ENCODE measurements at regions not wholly inside any gene's neighbourhood (a gene's known extent, or its start where the extent isn't known, plus 50 kb on each side); places are given as distances from the start of the nearest gene placed in this dataset.
"Not testable (repeated sequence)": the region's sequence is repeated elsewhere in the genome, so short reads cannot be mapped to it uniquely, and the experiment has no call there.

- ATAC-seq (ENCODE audit: poor library complexity) (no peak), DNase-seq (no peak)
- intact Hi-C loops (cut with DNase I), result no loop called here
These were observed 50.8 kb upstream of the PCSK1 start for GRCh38 chr5:96483878-96484277.

DNA sequence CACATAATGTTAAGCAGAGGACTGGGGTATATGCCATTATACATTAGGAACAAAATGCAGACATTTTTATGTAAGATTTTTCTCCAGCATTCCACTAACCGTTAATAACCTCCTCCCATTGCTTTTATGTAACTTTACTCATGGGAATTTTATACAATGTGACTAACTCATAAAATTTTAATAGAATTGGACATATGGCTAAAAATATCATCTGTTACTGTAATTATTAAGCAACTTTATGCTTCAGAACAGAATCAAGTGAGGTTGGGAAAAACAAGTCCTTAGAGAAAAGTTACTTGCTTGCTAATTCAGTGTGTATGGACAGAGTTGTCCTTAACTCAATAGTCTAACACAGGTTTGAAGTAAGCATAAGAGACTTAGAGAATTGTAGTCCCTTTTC, 54.8 kb upstream of the PCSK1 start:
- no peak for ATAC-seq (ENCODE audit: poor library complexity)
- intact Hi-C loops (cut with DNase I), result no loop called here

DNA sequence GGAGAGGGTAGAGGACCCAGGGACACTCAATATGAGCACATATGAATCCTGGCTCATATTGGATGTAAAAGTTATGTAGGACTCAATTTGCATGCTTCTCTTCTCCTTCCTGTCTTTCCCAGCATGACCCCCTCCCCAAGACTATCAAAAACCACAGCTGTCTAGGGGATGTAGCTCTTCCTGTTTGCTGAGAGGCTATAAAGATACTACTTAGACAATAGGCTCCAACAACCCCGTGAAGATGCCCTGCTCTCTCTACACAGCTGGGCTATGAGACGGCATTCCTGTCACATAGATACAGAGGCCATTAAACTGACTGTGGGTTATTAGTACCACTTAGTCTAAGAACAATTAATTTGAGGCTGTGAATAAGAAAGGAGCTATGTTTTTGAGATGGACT, 56.5 kb upstream of the PCSK1 start:
- DNase-seq (no peak), ATAC-seq (ENCODE audit: poor library complexity) (no peak)
- intact Hi-C loops (cut with DNase I), result no loop called here

More for the DNA sequence above, 54.8 kb upstream of the PCSK1 start:
- no peak for DNase-seq

DNA sequence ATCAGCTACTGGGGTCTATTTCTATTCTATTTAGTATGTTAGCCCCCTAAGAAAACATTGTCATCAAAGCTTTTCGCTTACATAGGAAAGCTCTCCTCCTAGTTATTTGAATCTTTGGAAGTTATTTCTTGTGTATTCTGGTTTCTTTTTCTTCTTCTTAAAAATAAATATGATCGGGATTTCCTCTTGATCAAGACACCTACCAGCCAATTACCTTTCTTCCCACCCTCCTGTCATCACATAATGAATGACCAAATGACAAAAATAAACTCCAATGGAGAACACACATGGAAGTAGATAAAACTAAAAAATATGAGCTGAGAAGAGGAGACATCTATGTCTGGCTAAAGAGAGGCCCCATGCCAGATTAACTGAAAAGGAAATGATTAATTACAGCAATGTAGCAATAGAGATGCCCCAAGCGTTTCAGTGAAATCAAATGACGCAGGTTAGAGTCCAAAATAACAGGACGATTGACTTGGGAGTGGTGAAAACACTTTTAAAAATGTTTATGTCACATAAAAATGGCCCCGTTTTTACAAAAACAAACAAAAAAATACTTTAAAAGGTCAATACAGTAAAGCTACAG, 59.5 kb upstream of the PCSK1 start:
- ATAC-seq (ENCODE audit: poor library complexity), result no peak
- intact Hi-C loops (cut with DNase I), result no loop called here
- no peak for DNase-seq

GRCh38 chr5:96493219-96493790, 60.3 kb upstream of the PCSK1 start:
- ATAC-seq (ENCODE audit: poor library complexity), result no peak
- intact Hi-C loops (cut with DNase I), result no loop called here

GRCh38 chr5:96495412-96495811, 62.4 kb upstream of the PCSK1 start:
- intact Hi-C loops (cut with DNase I); ATAC-seq (ENCODE audit: poor library complexity); DNase-seq: not testable (repeated sequence)

More at GRCh38 chr5:96493219-96493790, 60.3 kb upstream of the PCSK1 start:
- DNase-seq, result no peak

DNA sequence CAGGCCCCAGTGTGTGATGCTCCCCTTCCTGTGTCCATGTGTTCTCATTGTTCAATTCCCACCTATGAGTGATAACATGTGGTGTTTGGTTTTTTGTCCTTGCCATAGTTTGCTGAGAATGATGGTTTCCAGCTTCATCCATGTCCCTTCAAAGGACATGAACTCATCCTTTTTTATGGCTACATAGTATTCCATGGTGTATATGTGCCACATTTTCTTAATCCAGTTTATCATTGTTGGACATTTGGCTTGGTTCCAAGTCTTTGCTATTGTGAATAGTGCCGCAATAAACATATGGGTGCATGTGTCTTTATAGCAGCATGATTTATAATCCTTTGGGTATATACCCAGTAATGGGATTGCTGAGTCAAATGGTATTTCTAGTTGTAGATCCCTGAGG, 64.0 kb upstream of the PCSK1 start:
- intact Hi-C loops (cut with DNase I); DNase-seq; ATAC-seq (ENCODE audit: poor library complexity): not testable (repeated sequence)

DNA sequence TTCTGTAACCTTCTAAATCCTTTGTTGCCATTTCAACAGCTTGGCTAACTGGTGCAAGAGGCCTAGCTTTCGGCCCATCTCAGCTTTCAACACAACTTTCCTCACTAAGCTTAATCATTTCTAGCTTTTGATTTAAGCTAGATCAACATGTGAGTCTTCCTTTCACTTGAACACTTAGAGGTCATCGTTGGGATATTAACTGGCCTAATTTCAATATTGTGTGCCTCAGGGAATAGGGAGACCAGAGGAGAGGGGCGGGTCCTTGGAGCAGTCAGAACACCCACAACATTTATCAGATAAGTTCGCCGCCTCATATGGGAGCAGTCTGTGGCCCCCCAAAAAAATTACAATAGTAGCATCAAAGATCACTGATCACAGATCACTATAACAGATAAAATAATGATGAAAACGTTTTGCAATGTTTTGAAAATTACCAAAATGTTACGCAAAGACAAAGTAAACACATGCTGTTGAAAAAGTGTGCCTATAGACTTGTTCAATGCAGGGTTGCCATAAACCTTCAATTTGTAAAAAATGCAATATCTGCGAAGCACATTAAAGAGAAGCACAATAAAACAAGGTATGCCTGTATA, 66.8 kb upstream of the PCSK1 start:
- intact Hi-C loops (cut with DNase I), result no loop called here
- ATAC-seq (ENCODE audit: poor library complexity) (no peak), DNase-seq (no peak)

DNA sequence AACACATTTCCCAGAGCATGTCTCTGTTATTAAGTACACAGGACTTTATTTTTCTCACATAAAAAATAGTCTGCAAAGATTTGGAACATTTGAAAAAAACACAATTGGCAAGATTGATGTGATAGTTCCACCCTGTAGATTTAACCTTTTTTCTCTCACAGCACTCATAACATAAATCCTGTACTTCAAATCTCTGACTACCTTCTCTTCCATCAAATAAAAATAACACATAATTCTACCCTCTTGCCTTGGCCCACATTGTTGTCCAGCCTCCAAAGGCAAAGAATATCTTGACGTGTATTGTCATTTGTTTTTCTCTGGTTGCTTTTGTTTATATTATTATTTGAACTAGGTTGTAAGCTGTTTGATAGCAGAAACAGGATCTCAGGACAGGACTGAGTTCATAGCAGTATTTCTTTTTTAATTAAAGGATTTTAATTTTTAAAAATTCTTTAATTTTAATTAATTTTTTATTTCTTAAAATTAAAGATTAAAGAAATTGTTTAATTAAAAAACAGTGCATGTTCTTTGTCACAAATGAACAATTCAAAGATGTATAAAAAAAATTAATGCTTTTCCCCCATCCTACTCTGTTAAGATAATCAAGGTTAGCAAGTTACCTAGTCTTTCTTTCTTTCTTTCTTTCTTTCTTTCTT, 69.1 kb upstream of the PCSK1 start:
- no peak for ATAC-seq (ENCODE audit: poor library complexity)
- no peak for DNase-seq
- intact Hi-C loops (cut with DNase I), result no loop called here

DNA sequence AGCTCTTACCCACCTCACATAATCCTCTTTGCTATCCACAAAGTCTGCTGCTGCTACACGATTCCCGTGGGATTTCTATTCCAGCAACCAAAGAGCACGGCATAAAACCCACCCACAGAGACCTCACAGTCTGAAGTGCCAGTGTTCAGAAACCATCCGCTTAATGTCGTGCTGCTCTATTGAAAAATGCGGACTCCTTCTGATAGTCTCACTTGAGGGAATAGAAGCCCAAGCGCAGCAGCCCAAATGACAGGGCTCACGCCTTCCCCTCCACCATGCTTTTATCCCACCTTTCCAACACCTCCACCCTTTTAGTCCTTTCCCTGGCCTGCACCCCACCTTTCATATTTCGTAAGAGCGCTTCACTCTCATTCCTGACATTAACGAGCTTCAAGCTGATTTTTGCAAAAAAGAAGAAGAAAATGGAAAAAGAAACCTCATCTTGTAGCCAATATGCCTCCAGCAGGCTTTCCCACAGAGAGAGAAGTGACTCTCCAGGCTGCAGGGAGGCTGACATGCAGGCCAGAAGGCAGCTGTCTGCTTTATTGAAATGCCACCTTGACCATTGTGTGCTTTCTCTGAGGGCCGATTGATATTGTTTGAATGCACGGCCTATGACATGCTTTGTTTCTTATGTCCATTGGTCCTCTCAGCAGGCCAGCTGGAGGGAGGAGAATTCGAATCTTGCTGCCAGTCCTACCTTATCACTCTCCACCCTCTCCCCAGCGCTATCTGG, 70.6 kb upstream of the PCSK1 start:
- intact Hi-C loops (cut with DNase I), result no loop called here
- no peak for ATAC-seq (ENCODE audit: poor library complexity)
- DNase-seq, result no peak

DNA sequence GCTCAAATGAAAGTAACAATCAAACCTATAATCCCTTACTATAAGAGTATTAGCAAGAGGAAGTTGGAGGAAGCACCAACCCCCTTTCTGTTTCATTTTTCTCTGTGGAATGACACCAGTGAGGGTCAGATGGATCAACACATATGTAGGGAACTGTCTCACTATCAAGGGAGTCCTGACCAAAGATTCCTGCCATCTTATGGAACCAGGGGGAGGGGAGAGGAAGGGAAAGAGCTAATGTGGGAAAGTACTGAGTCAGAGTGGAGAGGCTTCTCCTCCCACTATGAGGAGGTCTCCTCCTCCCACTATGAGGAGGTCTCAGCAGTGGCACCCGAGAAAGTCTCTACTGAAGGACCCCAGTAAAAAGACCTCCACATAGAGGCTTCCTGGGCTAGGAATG, 73.3 kb upstream of the PCSK1 start:
- DNase-seq, result no peak
- intact Hi-C loops (cut with DNase I), result no loop called here
- no peak for ATAC-seq (ENCODE audit: poor library complexity)

- no peak for ATAC-seq (ENCODE audit: poor library complexity)
- intact Hi-C loops (cut with DNase I), result no loop called here
- no peak for DNase-seq
These were observed 73.9 kb upstream of the PCSK1 start for GRCh38 chr5:96506866-96507527.

- DNase-seq (no peak), ATAC-seq (ENCODE audit: poor library complexity) (no peak)
- intact Hi-C loops (cut with DNase I), result no loop called here
These were observed 76.3 kb upstream of the PCSK1 start for GRCh38 chr5:96509316-96509715.

- DNase-seq (no peak), ATAC-seq (ENCODE audit: poor library complexity) (no peak)
- intact Hi-C loops (cut with DNase I), result no loop called here
These were observed 76.8 kb upstream of the PCSK1 start for GRCh38 chr5:96509721-96510350.

DNA sequence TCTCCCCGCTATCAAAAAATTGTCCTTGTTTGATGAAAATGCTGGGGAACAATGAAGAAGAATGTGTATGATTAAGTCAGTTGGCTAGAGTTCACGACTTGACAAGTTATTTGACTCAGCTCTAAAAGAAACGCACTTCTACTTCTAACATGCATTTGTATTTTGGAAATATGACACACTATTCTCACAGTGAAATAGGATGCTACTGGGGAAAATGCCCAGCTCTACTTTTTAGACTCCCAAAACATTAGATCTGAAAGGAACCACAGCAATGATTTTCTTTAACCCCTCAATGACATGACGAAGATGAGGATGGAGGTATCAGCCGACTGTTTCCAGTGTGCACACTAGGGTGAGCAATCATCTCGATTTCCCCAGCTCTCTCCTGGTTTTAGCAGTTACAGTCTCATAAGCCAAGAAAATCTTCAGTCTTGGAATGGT, 83.6 kb upstream of the PCSK1 start:
- DNase-seq (no peak), ATAC-seq (ENCODE audit: poor library complexity) (no peak)
- intact Hi-C loops (cut with DNase I), result no loop called here

DNA sequence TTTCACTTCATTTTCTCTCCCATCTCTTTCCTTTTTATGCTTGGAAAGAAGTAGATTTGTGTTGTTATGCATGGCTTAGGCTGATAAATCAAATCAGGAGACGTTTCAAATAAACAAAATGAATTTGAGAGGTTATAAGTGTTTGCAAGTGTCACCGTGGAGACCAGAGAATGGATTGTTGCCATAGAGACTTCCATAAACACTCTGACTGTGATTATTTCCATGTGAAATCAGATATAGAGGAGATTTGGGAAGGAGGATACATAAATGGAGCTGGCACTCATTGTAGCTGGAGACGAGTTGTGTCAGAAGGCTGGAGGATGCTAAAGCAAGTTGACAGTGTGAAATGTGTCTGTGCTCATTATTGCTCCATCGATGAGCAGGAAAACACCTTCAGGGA, 84.2 kb upstream of the PCSK1 start:
- DNase-seq (no peak), ATAC-seq (ENCODE audit: poor library complexity) (no peak)
- intact Hi-C loops (cut with DNase I), result no loop called here

GRCh38 chr5:96520345-96520744, 87.3 kb upstream of the PCSK1 start:
- intact Hi-C loops (cut with DNase I), result no loop called here
- DNase-seq (no peak), ATAC-seq (ENCODE audit: poor library complexity) (no peak)

- no peak for ATAC-seq (ENCODE audit: poor library complexity)
- DNase-seq, result no peak
- intact Hi-C loops (cut with DNase I), result no loop called here
These were observed 89.7 kb upstream of the PCSK1 start for GRCh38 chr5:96522635-96523355.

Data from Right ventricle myocardium superior (tissue), 1 donor.